Activated CD4-positive, alpha-beta T cell treated with anti-CD3 and anti-CD28 coated beads, Interleukin-2, amount 10 ng/mL, durations not matched to agents 7 days and 5 days (primary cell): ENCODE measurements at regions not wholly inside any gene's neighbourhood (a gene's known extent, or its start where the extent isn't known, plus 50 kb on each side); places are given as distances from the start of the nearest gene placed in this dataset.

Experiments
- CTCF ChIA-PET: fragments of 350-600 bp; sonication (Branson Sonifier 250); formaldehyde crosslinking; loops from one replicate; lab custom pipeline; 2021; ENCODE audit warnings: antibody characterized with exemption; lab: Charles Lee
- POLR2A ChIA-PET: fragments of 350-600 bp; sonication (Branson Sonifier 250); formaldehyde crosslinking; loops from one replicate; lab custom pipeline; 2021; ENCODE audit warnings: antibody characterized with exemption; lab: Charles Lee
- DNase-seq: peaks from one replicate; pipeline ENCODE4 v3.0.0-alpha.2; 2020
- H3K27ac Mint-ChIP-seq: one replicate; pipeline ENCODE4 v1.8.0; 2021; ENCODE audit warnings: mild to moderate bottlenecking, moderate library complexity, mixed read lengths
- H3K27me3 Mint-ChIP-seq: one replicate; pipeline ENCODE4 v1.8.0; 2021; ENCODE audit warnings: mixed read lengths
- H3K36me3 Mint-ChIP-seq: one replicate; pipeline ENCODE4 v1.8.0; 2021; ENCODE audit warnings: low read depth, mixed read lengths
- H3K4me1 Mint-ChIP-seq: one replicate; pipeline ENCODE4 v1.8.0; 2021; ENCODE audit warnings: mixed read lengths
- H3K4me3 Mint-ChIP-seq: one replicate; pipeline ENCODE4 v1.8.0; 2021; ENCODE audit warnings: mild to moderate bottlenecking, moderate library complexity, mixed read lengths
- H3K9me3 Mint-ChIP-seq: one replicate; pipeline ENCODE4 v1.8.0; 2021; ENCODE audit warnings: mixed read lengths

GRCh38 chr13:30359991-30360390, 52.6 kb upstream of the KATNAL1 start:
- Mint-ChIP-seq H3K4me3 (no peak overlapping the region), H3K36me3 (peaks cover 54% of the 10 kb centered on the region), H3K9me3 (no peaks in the 10 kb centered on the region), H3K27me3 (no peaks in the 10 kb centered on the region), H3K27ac (no peak overlapping the region), H3K4me1 (peaks cover 21% of the 10 kb centered on the region)
- CTCF ChIA-PET = interaction anchor here (0.5 to 1.2 kb wide), 4 partner anchors 9 to 586 kb away, joined by 3 to 5 read pairs (median 4); no protein-coding TSS in a partner anchor
- POLR2A ChIA-PET = no interaction called here
- DNase-seq = no peak

GRCh38 chr13:30360586-30360985, 53.2 kb upstream of the KATNAL1 start:
- Mint-ChIP-seq H3K27ac (no peak overlapping the region), H3K4me1 (peaks cover 18% of the 10 kb centered on the region), H3K27me3 (no peaks in the 10 kb centered on the region), H3K9me3 (no peaks in the 10 kb centered on the region), H3K36me3 (peaks cover 58% of the 10 kb centered on the region), H3K4me3 (no peak overlapping the region)
- ChIA-PET CTCF (interaction anchor here (0.5 to 1.2 kb wide), 5 partner anchors 8 to 586 kb away, joined by 3 to 5 read pairs (median 4); no protein-coding TSS in a partner anchor), POLR2A (no interaction called here)
- no peak for DNase-seq

DNA sequence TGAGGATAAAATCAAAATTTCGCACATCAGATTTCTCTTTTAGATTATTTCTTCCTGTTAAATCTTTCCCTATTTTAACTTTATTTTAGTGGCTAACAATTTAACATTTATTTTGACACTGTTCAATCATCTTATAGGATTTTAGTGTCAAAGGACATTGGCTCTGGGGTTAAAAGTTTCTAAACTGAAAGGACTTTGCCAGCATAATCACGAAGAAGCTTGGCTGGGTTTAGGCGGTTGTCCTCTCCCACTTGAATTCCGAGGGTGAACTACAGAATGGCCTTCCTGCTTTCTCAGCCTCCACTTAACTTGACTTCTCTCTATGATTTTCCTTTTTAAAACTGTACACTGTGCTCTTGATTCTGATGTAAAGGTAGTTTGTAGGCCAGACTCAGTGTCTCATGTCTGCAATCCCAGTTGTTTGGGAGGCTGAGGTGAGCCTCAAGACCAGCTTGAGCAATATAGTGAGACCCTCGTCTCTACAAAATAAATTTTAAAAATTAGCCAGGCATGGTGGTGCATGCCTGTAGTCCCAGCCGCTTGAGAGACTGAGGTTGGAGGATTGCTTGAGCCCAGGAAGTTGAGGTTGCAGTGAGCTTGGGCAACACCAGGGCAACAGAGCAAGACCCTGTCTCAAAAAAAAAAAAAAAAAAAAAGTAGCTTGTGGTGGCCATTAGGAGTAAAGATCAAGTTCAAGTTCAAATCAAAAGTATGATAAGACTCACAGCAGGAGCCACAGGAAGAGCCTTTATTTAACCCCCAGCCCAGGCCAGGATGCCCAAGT, 54.8 kb upstream of the KATNAL1 start:
- no peak overlapping the region for H3K4me3 Mint-ChIP-seq

DNA sequence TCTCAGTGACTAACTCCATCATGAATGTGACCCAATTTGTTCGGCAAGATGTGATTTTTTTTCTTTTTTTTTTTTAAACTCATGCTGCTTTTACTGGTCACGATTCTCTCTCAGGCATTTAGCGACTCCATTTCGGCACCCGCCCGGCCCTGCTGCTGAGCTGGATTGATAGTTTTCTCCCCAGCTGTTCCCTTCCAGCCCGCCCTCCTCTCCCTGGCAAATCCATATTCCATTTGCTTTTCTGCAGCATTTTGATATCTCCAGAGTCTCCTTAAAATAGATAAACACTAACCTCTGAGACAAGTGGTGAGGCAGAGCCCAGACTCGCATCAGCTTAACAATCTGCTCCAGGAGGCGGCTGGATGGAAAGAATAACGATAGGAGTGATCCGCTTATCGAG, 55.5 kb upstream of the KATNAL1 start:
- Mint-ChIP-seq H3K9me3 (no peaks in the 10 kb centered on the region), H3K27me3 (no peaks in the 10 kb centered on the region), H3K4me1 (peaks cover 19% of the 10 kb centered on the region), H3K27ac (no peak overlapping the region), H3K4me3 (no peak overlapping the region), H3K36me3 (peaks cover 63% of the 10 kb centered on the region)
- POLR2A ChIA-PET = no interaction called here
- CTCF ChIA-PET = interaction anchor here (1.2 to 2.0 kb wide), 2 partner anchors 9 to 10 kb away, joined by 4 to 9 read pairs; no protein-coding TSS in a partner anchor
- DNase-seq = no peak

More for the DNA sequence above, 54.8 kb upstream of the KATNAL1 start:
- H3K27me3 Mint-ChIP-seq = no peaks in the 10 kb centered on the region
- no peak overlapping the region for H3K27ac Mint-ChIP-seq
- H3K36me3 Mint-ChIP-seq = peaks cover 62% of the 10 kb centered on the region
- DNase-seq = no peak
- ChIA-PET CTCF (interaction anchor here (1.2 to 2.0 kb wide), 2 partner anchors 9 to 10 kb away, joined by 4 to 9 read pairs; no protein-coding TSS in a partner anchor), POLR2A (no interaction called here)
- H3K4me1 Mint-ChIP-seq = peaks cover 17% of the 10 kb centered on the region
- no peaks in the 10 kb centered on the region for H3K9me3 Mint-ChIP-seq

DNA sequence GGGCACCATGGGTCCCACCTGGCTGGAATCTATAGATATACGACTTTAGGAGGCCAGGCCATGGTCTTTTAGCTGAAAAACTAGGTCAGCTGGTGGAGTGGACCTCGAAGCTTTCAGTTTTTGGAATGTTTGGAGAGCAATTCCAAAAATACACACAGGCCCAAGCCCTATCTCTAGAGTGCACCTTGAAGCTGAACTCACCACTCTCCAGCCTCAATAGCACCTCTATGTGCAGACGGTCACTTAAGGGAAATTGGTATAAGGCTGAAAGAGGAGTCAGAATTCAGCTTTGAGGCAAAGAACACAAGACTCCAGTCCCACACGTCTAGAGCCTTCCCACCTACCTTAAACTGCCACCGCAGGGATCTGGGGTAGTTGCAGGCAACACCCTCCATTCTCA, 56.4 kb upstream of the KATNAL1 start:
- DNase-seq = no peak
- H3K9me3 Mint-ChIP-seq = no peaks in the 10 kb centered on the region
- peaks cover 22% of the 10 kb centered on the region for H3K4me1 Mint-ChIP-seq
- H3K36me3 Mint-ChIP-seq = peaks cover 68% of the 10 kb centered on the region
- POLR2A ChIA-PET = no interaction called here
- H3K27ac Mint-ChIP-seq = no peak overlapping the region
- no peaks in the 10 kb centered on the region for H3K27me3 Mint-ChIP-seq
- CTCF ChIA-PET = interaction anchor here (0.8 kb wide), 1 partner anchor 204 kb away, joined by 3 read pairs; no protein-coding TSS in a partner anchor
- no peak overlapping the region for H3K4me3 Mint-ChIP-seq

GRCh38 chr13:30364133-30364532, 56.8 kb upstream of the KATNAL1 start:
- H3K27me3 Mint-ChIP-seq = no peaks in the 10 kb centered on the region
- no peak overlapping the region for H3K4me3 Mint-ChIP-seq
- H3K27ac Mint-ChIP-seq = no peak overlapping the region
- ChIA-PET CTCF (interaction anchor here (0.8 kb wide), 1 partner anchor 204 kb away, joined by 3 read pairs; no protein-coding TSS in a partner anchor), POLR2A (no interaction called here)
- no peak for DNase-seq
- H3K9me3 Mint-ChIP-seq = no peaks in the 10 kb centered on the region
- H3K36me3 Mint-ChIP-seq = peaks cover 72% of the 10 kb centered on the region
- H3K4me1 Mint-ChIP-seq = peaks cover 27% of the 10 kb centered on the region

GRCh38 chr13:30364876-30365275, 57.4 kb upstream of the UBE2L5 start:
- ChIA-PET CTCF (no interaction called here), POLR2A (interaction anchor here (0.7 kb wide), 1 partner anchor 789 kb away, joined by 3 read pairs; no protein-coding TSS in a partner anchor)
- H3K27ac Mint-ChIP-seq = no peak overlapping the region
- peaks cover 30% of the 10 kb centered on the region for H3K4me1 Mint-ChIP-seq
- no peaks in the 10 kb centered on the region for H3K9me3 Mint-ChIP-seq
- H3K27me3 Mint-ChIP-seq = no peaks in the 10 kb centered on the region
- DNase-seq = no peak
- no peak overlapping the region for H3K4me3 Mint-ChIP-seq
- peaks cover 69% of the 10 kb centered on the region for H3K36me3 Mint-ChIP-seq

- peaks cover 42% of the 10 kb centered on the region for H3K4me1 Mint-ChIP-seq
- peaks cover 3% of the 10 kb centered on the region for H3K9me3 Mint-ChIP-seq
- H3K27me3 Mint-ChIP-seq = no peaks in the 10 kb centered on the region
- POLR2A ChIA-PET = no interaction called here
- no peak for DNase-seq
- no peak overlapping the region for H3K27ac Mint-ChIP-seq
- peaks cover 68% of the 10 kb centered on the region for H3K36me3 Mint-ChIP-seq
- CTCF ChIA-PET = interaction anchor here (0.9 to 1.7 kb wide), 3 partner anchors 9 to 25 kb away, joined by 3 to 6 read pairs (median 4); no protein-coding TSS in a partner anchor
- no peak overlapping the region for H3K4me3 Mint-ChIP-seq
Observed at GRCh38 chr13:30366088-30366487, 56.2 kb upstream of the UBE2L5 start.

DNA sequence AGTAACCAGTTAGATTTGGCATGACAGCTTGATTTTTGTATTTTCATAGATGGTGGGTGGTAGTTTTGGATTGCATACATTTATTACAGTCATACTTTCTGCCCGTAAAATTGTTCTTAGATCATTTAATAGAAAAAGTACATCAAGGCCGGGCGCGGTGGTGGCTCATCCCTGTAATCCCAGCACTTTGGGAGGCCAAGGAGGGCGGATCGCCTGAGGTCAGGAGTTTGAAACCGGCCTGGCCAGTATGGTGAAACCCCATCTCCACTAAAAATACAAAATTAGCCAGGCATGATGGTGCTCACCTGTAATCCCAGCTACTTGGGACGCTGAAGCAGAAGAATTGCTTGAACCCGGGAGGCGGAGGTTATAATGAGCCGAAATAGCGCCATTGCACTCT, 55.0 kb upstream of the UBE2L5 start:
- POLR2A ChIA-PET = no interaction called here
- Mint-ChIP-seq H3K27me3 (no peaks in the 10 kb centered on the region), H3K4me1 (peaks cover 54% of the 10 kb centered on the region), H3K36me3 (peaks cover 64% of the 10 kb centered on the region), H3K4me3 (no peak overlapping the region), H3K27ac (no peak overlapping the region), H3K9me3 (peaks cover 3% of the 10 kb centered on the region)
- no peak for DNase-seq
- CTCF ChIA-PET = interaction anchor here (0.7 to 1.7 kb wide), 3 partner anchors 15 to 26 kb away, joined by 3 to 6 read pairs (median 3); no protein-coding TSS in a partner anchor

DNA sequence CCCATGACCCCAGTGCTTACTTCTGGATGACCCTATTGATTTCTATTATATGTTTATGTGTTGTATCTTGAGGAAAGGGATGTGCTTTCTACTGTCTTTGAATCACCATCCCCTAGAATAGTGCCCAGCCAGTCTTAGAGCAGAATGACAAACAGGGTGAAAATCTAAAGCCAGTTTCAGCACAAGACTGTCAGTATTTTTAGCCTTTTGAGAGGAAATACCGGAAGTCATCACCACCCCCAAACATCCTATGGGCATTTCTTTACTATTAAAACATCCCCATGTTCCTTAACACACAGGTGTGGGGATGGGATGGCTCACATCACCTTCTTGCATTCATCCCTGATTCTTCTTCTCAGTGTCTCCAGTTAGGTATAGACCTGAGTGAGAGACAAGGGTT, 52.1 kb upstream of the UBE2L5 start:
- H3K4me3 Mint-ChIP-seq = no peak overlapping the region
- no peak for DNase-seq
- H3K4me1 Mint-ChIP-seq = peaks cover 75% of the 10 kb centered on the region
- H3K27me3 Mint-ChIP-seq = no peaks in the 10 kb centered on the region
- peaks cover 3% of the 10 kb centered on the region for H3K9me3 Mint-ChIP-seq
- POLR2A ChIA-PET = no interaction called here
- peak overlapping the region; percentile 82 for H3K27ac Mint-ChIP-seq
- CTCF ChIA-PET = interaction anchor here (0.7 to 1.7 kb wide), 3 partner anchors 10 to 27 kb away, joined by 4 to 6 read pairs (median 5); no protein-coding TSS in a partner anchor
- H3K36me3 Mint-ChIP-seq = peaks cover 62% of the 10 kb centered on the region

DNA sequence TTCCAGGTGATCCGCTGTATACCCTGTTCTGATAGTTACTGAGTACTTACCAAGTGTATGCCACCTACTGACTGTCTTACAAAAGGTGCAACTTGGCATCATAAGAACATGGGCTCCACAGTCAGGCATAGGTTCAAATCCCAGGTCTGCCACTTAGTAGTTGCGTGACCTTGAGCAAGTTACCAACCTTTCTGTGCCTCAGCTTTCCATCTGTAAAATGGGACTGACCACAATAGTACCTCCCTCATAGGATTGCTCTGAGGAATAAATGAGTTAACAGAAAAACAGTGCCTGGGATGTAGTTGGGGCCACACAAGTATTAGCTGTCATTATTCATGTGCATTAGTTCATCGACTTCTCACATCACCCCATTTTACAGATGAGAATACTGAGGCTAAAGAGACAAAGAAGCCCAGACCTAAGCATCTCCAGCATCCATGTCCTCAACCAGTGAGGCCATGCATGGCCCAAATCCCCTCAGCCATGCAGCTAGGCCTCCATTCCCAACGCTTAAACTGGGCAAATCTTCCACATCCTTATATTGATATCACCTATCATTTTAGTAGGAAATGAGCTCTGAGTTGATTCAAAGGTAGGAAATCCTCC, 51.3 kb upstream of the UBE2L5 start:
- POLR2A ChIA-PET = interaction anchor here (1.1 kb wide), 1 partner anchor 18 kb away, joined by 4 read pairs; no protein-coding TSS in a partner anchor
- Mint-ChIP-seq H3K4me3 (peak overlapping the region; percentile 80), H3K36me3 (peaks cover 56% of the 10 kb centered on the region), H3K9me3 (peaks cover 3% of the 10 kb centered on the region), H3K4me1 (peaks cover 76% of the 10 kb centered on the region), H3K27ac (peak overlapping the region; percentile 93), H3K27me3 (no peaks in the 10 kb centered on the region)
- no peak for DNase-seq
- CTCF ChIA-PET = interaction anchor here (0.9 to 3.4 kb wide), 6 partner anchors 15 to 91 kb away, joined by 3 to 13 read pairs (median 4); no protein-coding TSS in a partner anchor

DNA sequence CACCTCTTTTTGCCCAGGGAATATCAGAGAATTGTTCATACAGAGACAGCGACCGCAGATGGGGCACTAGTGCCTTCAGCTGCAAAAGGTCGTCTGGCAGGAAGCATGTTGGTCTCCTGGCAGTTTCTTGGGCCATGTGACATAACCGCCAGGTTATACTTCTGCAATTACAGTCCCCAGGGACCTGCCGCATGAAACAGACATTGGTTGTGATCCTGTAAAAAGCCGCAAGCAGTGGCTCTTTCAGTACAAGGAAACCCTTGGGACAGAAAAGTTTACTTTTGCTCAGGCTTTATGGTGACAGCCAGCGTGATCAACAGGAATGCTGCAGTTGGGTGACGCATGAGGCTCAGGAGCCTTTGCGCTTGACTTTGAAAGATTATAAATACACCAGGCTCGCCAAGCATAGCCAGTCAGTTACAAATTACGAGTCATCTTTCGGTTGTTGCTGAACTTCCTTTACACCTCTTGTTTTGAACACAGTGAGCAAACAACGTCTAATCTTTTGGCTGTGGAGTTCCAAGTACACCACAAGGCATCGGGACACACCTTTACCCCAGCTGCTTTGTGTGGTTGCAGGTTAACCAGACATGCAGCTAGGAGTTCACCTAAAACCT, 50.5 kb upstream of the UBE2L5 start:
- ChIA-PET CTCF (interaction anchor here (0.9 to 3.4 kb wide), 6 partner anchors 9 to 90 kb away, joined by 3 to 13 read pairs (median 4); no protein-coding TSS in a partner anchor), POLR2A (interaction anchor here (1.1 kb wide), 1 partner anchor 17 kb away, joined by 4 read pairs; no protein-coding TSS in a partner anchor)
- H3K36me3 Mint-ChIP-seq = peaks cover 53% of the 10 kb centered on the region

More for the DNA sequence above, 50.5 kb upstream of the UBE2L5 start:
- Mint-ChIP-seq H3K9me3 (peaks cover 3% of the 10 kb centered on the region), H3K4me1 (peaks cover 82% of the 10 kb centered on the region), H3K4me3 (peak overlapping the region; percentile 80), H3K27me3 (no peaks in the 10 kb centered on the region), H3K27ac (peak overlapping the region; percentile 93)
- DNase-seq = peak; percentile 84
